ENCODE measurements at regions not wholly inside any gene's neighbourhood (a gene's known extent, or its start where the extent isn't known, plus 50 kb on each side); places are given as distances from the start of the nearest gene placed in this dataset.

- H3K4me3 ChIP-seq, result no peak overlapping the region
- H3K27me3 ChIP-seq, result no peaks in the 10 kb centered on the region
- TF ChIP-seq CTCF (IDR thresholded peaks at IDR 0.05), result no peak
- no peaks in the 10 kb centered on the region for H3K36me3 ChIP-seq
- ATAC-seq (no peak), DNase-seq (no peak)
- H3K27ac ChIP-seq, result no peak overlapping the region
- intact Hi-C loops (cut with DNase I), result no loop called here
- H3K4me1 ChIP-seq, result no peaks in the 10 kb centered on the region
- H3K9me3 ChIP-seq, result no peaks in the 10 kb centered on the region
Observed at GRCh38 chr2:126558029-126558428, 97.9 kb upstream of the GYPC start.

- Histone ChIP-seq H3K27ac (no peak overlapping the region), H3K36me3 (no peaks in the 10 kb centered on the region), H3K9me3 (no peaks in the 10 kb centered on the region), H3K4me3 (no peak overlapping the region), H3K4me1 (no peaks in the 10 kb centered on the region), H3K27me3 (no peaks in the 10 kb centered on the region)
- no peak for DNase-seq
- no peak for ATAC-seq
- no peak for TF ChIP-seq CTCF (IDR thresholded peaks at IDR 0.05)
- intact Hi-C loops (cut with DNase I), result no loop called here
Observed at GRCh38 chr2:126568734-126569133, 87.2 kb upstream of the GYPC start.

- DNase-seq (no peak), ATAC-seq (no peak)
- no peak for TF ChIP-seq CTCF (IDR thresholded peaks at IDR 0.05)
- no peak overlapping the region for H3K4me3 ChIP-seq
- intact Hi-C loops (cut with DNase I), result no loop called here
- H3K36me3 ChIP-seq, result no peaks in the 10 kb centered on the region
- no peaks in the 10 kb centered on the region for H3K9me3 ChIP-seq
- H3K27ac ChIP-seq, result no peak overlapping the region
- no peaks in the 10 kb centered on the region for H3K4me1 ChIP-seq
- H3K27me3 ChIP-seq, result no peaks in the 10 kb centered on the region
Observed at GRCh38 chr2:126571403-126571802, 84.6 kb upstream of the GYPC start.

- TF ChIP-seq CTCF (IDR thresholded peaks at IDR 0.05), result no peak
- H3K4me1 ChIP-seq, result no peaks in the 10 kb centered on the region
- H3K9me3 ChIP-seq, result no peaks in the 10 kb centered on the region
- no peak for DNase-seq
- intact Hi-C loops (cut with DNase I), result no loop called here
- H3K36me3 ChIP-seq, result no peaks in the 10 kb centered on the region
- H3K27ac ChIP-seq, result no peak overlapping the region
- H3K27me3 ChIP-seq, result no peaks in the 10 kb centered on the region
- no peak for ATAC-seq
- H3K4me3 ChIP-seq, result no peak overlapping the region
Observed at GRCh38 chr2:126575631-126576030, 80.3 kb upstream of the GYPC start.

- Histone ChIP-seq H3K27ac (no peak overlapping the region), H3K36me3 (no peaks in the 10 kb centered on the region), H3K9me3 (no peaks in the 10 kb centered on the region), H3K4me1 (no peaks in the 10 kb centered on the region), H3K4me3 (no peak overlapping the region), H3K27me3 (no peaks in the 10 kb centered on the region)
- no peak for DNase-seq
- TF ChIP-seq CTCF (IDR thresholded peaks at IDR 0.05), result no peak
- intact Hi-C loops (cut with DNase I), result no loop called here
- no peak for ATAC-seq
Observed at GRCh38 chr2:126579868-126580267, 76.1 kb upstream of the GYPC start.

GRCh38 chr2:126586317-126586716 lies 69.6 kb upstream of the GYPC start:
- DNase-seq, result no peak
- H3K36me3 ChIP-seq, result no peaks in the 10 kb centered on the region

More at GRCh38 chr2:126586317-126586716, 69.6 kb upstream of the GYPC start:
- no peak for TF ChIP-seq CTCF (IDR thresholded peaks at IDR 0.05)
- Histone ChIP-seq H3K4me3 (no peak overlapping the region), H3K9me3 (no peaks in the 10 kb centered on the region), H3K4me1 (no peaks in the 10 kb centered on the region), H3K27me3 (no peaks in the 10 kb centered on the region), H3K27ac (no peak overlapping the region)
- intact Hi-C loops (cut with DNase I), result no loop called here
- no peak for ATAC-seq

Data from upper lobe of right lung (tissue), 1 donor.